HG03064 (cell line): ENCODE measurements at regions not wholly inside any gene's neighbourhood (a gene's known extent, or its start where the extent isn't known, plus 50 kb on each side); places are given as distances from the start of the nearest gene placed in this dataset.

Source experiments
- ATAC-seq: cut with Tn5 transposase; IDR thresholded peaks from one replicate; pipeline ENCODE4 v1.9.1; 2021; ENCODE audit warnings: low read depth; ENCODE audit not compliant: unreplicated experiment

DNA sequence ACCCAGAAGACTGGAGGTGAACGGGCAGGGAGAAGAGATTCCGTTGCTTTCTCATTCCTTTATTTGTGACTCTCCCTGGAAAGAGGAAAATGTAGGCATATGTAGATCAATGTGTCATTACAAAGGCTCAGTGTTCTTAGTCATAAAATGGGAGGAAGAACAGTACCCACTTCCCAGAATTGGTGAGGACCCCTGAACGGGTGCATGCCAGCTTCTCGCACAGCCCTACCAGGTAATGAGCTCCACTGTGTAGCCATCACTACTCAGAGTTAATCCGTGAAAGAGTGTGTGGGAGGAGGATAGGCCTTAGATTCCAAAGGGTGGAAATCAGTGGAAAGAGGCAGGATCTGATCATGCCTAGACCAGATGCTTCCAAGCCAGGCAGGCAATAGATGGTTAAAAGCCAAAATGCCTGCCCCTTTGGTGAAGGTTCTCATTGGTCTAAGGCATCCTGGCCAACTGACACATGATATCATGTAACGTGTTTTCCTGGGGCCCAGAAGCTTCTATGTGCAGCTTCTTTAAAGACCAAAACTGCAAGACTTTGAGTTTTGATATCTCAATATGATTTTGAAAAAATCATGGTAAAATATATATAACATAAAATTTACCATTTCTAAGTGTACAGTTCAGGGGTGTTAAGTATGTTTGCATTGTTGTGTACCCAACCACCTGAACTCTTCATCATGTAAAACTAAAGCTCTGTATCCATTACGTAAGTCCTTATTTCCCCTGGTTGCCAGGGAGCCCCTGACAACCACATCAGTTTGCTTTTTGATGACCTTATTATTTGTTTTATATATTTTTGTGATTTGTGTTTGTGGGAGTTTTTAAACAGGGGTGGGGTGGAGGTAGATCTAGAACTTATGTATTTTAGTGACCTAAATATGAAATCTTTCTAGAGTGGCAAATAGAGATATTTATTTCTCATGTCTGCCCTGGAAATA, 402.2 kb upstream of the CFAP20DC start:
- no peak for ATAC-seq

DNA sequence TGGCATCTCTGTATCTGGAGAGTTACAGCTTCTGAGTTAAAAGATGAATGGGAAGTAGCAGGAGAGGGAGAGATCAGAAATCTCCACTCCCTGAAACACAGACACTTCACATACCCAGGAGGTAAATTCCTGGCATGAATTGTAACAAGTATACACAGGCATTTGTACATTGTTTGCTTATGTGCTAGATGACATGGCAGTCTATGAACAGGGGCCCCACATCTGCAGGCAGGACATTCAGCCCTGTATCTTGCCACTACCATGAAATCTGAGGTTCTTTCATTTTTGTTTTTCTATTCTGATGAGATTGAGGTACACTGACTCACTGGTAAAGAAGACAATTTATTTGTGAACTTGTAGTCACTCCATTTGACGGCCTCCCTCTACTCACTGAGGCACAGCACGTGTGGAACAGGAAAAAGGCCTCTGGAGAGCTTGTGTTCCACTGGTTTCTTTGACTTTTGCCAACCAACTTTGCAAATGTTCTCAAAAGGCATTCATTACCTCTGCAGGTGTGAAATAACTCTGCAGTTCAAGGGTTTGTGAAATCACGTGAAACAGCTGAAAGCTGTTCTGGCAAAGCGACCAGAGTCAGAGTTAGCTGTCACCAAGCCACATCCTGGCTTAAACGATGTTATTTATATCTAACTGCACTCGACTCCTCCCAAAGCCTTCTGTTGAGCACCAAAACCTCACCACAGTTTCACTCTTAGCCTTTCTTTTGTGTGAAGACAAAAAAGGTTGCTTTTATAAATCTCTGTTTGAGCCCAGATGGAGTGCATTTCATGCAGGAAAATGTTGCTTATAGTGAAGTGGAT, 401.3 kb upstream of the CFAP20DC start:
- ATAC-seq, result peak; percentile 95

DNA sequence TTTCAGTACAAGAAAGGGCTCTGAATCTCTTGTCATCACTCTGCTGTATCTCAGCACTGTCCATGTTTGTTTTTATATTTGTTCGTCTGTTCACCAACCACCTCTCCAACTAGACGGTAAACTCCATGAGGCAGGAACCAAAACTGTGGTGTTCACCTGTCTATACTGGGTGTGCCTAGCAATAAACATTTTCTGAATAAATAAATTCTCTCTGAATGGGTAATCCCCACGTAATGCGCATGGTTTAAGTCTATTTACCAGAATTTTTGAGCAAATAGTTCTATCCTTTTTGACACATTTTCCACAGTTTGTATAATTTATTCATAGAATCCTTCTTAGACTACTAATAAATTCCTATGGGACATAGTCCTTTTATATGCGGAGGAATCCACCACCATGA, 400.6 kb upstream of the CFAP20DC start:
- no peak for ATAC-seq

DNA sequence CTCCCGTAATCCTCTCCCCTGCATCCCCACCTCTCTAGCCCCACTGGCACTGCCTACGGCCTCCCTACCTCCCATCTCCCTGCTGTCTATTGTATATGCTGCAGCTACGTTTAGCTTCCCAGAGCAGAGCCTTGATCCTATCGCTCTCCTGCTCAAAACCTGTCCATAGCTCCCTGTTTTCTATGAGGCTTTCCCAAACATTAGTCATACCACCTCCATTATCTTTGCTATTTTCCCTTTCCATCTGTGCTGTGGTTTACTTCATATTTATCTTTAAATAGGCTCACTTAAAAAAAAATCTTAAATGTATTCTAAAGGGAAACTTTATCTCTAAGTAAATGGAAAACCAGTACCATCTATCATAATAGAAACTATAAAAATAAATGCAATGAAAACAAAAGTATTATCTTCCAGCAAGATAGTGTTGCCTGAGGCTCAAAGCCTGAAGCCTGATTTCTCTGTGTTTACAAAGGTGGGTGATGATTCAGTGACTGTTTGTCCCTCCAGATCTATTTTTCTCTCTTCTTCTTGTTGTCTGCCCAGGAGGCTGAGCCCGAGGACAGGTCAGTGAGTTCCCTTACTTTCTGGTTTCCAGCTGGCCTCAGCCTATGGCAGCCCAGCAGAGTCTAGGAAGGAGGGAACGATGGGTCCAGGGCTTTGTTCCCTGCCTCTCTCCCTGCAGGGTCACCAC, 397.1 kb upstream of the CFAP20DC start:
- ATAC-seq, result no peak

DNA sequence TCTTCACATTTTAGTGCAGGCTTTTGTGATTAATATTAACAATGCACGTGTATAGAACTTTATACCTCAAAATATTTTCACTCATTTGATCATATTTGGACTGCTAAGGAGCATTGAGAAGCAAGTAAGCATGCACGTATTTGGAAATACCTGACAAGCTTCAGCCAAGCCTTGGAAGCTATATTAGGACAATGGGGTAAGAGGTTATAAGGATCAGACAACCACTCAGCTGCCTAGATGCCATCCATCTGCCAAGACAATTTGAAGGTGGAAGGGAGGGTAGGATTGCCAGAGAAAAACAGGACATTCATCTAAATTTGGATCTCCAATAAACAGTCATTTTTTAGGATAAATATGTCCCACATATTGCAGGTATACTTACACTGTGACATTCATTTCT, 394.9 kb upstream of the CFAP20DC start:
- no peak for ATAC-seq

DNA sequence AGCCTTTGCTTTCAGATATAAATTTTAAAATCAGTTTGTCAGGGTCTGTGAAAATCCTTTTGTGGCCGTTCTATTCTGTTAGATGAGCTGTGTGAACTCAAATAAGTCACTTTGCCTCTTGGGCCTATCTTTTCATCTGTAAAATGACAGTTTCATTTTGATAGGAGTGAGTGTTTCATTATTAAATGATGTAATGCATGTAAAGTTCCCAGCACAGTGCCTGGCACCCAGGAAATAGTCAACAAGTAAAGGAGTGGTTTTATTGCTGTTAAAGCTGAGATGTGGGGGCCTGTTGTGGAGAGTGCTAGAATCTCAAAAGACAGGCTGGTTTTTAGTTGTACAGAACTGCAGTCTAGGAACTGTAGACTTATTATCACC, 394.5 kb upstream of the CFAP20DC start:
- peak; percentile 61 for ATAC-seq

DNA sequence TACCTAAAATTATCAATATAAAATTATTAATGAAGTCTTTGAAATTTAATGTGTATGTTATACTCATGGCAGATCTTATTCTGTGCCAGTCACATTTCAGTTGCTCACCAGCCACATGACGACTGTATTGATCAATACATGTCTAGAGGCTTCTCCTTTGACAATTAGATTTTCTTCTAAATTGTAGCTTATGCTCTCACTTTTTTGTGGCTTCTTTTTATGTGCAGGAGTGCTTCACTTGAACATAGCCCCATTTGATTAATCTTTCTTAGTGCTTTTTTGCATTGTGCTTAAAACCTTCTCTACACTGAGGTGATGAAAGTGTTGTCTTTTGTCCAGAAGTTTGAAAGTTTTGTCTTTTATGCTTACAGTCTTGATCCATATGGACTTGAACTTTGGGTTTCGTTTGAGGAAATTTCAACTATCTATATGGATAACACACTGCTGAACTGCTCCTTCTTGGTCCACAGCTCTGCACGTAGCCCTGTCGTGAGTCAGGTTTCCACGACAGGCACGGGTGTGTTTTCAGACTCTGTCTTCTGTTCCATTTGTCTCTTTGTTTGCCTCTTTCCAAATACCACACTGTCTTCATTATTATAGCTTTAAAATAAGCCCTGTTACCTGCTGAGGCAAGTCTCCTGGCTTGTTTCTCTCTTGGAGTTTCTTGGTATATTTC, 393.9 kb upstream of the CFAP20DC start:
- ATAC-seq, result peak; percentile 17

DNA sequence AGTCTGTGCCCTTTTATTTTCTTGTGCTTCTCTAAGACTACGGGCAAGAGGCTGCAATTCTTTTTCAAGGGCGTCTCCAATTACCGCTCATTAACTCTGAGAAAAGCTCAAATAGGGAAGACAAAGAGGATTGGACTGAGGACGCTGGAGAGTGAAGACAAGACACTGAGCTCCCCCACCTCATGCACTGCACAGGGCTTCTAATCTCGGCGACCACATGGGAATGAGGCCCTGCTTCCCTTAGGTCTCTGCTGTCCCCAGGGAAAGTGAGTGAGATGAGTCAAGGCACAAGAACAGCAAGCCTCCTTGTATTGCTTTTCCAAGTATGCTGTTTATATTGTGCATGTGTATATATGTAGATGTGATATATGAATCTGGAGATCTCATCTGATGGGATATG, 392.2 kb upstream of the CFAP20DC start:
- ATAC-seq, result no peak

DNA sequence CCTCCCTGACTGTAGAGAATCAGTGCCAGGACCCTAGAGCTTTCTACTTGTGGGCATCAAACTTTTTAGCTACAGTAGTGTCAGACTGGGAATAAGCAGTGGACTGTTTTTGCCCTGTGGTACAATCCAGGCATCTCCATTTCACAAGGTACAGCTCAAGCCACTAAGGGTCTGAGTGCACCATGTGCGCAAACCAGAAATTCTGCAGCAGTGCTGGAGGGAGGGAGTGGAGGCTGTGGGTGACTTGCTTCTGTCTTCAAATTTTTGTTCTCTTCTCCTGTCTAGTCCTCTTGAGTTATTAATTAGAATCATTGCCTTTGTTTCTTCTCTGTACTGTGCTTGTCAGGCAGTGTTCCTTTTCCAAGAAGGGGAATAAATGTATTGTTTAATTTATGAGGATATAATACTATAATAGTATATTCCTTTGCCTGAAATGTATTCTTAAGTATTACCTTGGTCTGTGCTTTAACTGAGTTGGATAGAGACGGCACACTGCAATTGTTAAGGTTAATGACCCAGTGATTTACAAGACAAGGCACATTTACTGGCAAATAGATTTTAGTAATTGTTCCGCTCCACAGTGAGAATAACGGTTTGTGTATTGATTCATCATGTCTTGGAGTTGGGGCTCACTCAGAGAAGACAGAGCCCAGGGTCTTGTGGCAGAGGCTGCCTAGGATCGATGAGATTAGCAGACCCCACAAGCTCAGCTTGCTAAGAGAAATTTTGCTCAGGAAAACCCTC, 390.6 kb upstream of the CFAP20DC start:
- ATAC-seq, result no peak

DNA sequence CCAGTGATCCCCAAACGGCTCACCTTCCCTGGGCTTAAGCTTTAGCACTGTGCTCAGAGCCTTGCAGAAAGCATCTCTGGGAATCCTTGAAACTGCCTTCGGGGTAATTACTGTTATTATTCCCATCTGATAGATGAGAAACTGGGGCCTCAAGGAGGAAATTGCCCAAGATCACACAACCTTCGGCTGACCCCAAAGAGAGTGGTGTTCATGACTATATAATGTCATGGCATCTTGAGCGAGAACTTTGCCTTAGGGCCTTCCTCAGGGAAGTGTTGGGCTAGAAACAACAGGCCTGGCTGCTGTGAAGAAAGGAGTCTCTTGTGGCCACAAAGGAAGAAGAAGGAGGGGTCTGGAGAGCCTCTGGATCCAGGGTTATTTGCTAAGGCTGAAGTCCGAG, 388.7 kb upstream of the CFAP20DC start:
- no peak for ATAC-seq

DNA sequence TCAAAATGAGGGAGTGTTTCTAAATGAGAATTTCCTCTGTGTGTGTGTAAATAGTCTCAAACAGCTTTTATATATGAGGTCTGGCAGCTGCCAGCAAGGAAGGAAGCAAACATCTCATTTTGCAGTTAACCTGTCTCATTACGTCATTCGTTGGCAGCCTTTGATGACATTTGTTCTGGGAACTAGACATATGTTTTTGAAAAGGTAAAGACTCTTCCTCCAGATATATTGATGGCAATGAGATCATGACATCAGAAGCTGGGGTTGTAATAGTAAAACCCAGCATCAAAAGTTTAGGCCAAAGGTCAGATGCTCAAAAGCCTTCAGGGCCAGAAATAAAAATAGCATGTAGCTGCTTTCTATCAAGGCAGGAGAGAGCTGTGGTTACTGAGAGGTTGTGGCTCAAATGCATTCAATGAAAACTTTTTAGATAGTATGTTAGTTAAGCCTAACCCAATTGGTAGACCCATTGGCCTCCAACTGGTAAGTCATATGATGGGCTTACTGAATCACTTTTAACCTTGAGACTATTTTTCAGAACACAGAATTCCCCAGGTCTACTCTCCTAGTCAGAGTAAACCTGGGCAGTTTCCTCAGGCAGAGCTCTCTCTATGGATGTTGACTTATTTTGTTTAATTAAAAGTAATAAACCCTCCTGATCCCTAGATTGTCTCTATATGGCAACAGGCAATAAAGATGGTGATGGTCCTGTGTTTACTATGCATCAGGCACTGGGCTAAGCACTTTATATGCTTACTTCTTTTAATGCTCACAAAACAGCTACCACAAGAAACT, 386.5 kb upstream of the CFAP20DC start:
- ATAC-seq, result no peak

DNA sequence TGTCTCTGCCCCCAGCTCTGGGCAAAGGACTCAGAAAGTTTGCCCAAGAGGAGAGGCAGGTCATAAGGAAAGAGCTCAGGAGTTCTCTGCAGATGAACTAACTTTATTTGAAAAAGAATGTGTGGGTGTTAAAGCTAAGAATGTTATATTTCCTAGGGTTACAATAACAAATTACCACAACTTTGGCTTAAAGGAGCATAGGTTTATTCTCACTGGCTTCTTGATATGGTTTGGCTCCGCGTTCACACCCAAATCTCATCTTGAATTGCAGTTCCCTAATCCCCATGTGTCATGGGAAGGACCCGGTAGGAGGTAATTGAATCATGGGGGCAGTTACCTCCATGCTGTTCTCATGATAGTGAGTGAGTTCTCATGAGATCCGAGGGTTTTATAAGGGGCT, 383.7 kb upstream of the CFAP20DC start:
- ATAC-seq, result no peak

DNA sequence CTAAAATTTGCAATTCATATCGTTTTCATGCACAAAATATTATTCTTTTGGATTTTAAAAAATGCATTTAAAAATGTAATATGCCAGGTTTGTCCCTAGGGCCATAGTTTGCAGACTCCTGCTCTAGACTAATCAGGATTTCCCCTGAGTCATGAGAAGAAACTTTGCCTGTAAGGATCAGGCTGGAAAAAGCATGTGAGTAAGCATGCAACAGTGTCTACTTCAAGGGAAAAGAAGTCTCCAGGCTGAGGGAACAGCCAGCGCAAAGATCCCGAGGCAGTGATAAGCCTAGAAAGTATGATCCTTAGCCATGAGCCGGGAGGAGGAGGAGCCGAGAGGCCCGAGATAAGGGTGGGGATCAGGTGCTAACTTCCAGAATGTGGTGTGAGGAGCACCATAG, 382.8 kb upstream of the CFAP20DC start:
- no peak for ATAC-seq

DNA sequence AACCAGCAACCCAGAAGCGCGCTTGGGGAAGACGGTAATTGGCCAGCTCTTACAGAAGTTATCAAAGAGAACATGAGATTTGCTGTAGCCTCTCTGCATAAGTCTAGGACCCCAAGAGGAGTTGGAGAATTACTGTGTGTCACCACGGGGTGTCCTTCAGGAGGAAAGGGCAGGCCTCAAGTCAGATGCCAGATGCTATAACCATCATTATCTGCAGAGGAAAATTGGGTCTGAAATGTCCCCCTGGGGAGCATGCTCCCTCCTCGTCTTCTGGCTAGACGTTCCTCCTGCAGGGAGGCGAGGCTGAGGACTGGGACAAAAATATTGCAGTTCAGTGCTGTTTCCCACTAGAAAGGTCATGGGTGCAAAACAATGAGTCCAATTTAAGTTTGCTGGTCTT, 380.5 kb upstream of the CFAP20DC start:
- no peak for ATAC-seq

DNA sequence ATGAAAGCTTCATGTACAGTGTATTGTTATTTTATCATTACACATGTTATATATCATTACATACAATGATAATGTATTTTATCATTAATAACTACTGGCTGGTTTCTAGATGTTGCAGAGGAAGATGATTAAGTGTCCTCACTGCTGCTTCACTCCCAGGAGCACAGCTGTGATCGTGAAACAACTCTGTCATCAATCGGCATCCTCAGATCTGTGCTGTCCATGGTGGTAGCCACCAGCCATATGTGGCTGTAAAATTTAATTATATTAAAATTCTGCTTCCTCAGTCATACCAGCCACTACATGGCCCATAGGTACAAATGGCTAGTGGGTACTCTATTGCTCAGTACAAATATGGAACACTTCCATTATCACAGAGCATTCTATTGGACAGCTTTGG, 379.4 kb upstream of the CFAP20DC start:
- ATAC-seq, result no peak

DNA sequence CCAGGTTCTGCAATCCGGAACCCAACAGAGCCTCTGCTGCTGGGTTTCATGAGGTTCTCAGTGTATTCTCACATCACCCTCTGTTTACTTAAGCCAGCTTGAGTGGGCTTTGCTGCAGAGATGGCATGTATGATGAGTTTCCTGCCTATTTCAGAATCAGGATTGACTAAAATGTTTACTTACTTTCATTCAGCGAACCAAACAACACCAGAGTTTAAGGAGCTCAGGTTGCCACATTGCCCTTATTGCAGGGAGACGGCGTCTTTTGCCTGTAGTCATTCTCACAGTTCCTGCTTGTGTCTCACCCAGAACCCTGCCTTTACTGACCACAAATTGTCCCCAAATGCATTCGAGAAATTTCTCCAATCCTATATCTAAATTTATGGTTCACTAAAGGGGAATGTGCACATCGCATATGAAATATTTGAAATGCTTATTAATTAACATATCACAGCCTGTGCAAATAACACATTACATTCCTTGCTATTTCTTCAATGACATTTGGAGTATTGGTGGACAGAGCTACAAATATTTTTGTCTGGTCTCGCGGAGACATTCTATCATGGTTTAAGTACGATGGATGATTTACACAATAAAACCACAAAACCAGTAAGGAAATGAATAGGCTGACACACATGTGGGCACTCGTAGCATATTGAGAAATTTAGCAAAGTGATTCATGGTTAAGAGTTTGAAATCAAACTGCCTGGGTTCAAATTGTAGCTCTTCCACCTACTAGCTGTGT, 377.2 kb upstream of the CFAP20DC start:
- no peak for ATAC-seq

DNA sequence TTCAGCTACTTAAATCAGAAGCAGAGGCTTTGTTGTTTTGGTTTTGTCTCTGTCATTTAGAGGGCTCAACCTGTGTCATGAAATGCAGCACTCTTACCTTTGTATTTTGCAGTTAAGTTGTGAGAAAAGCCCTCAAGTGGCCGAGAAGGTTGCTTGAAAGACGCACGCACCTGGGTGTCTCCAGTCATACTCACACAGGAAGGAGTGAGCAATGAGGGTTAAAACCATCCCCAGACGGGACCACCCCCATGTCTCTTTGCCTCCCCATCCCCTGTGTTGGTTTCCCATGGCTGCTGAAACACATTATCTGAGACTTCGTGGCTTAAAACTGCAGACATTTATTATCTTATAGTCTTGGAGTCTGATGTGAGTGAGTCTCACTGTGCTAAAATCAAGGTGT, 376.1 kb upstream of the CFAP20DC start:
- no peak for ATAC-seq

DNA sequence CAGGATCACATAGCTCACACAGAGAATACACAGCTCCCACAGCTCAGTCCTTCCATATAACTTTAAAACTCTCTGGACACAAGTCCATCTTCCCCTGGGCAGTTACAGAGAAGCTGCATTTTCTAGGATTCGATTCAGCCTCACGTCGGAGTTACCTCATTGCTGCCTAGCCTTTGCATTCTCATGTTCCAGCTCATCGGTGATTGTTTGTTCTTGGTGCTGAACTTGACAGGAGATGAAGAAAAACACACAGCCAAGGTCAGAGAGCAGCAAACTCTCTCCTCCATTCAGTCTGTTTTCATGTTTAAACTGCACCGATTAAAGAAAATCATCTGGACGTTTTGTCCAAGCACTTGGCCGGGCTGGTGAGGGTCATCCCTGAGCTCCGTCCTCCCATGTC, 375.5 kb upstream of the CFAP20DC start:
- no peak for ATAC-seq
